Activated B cell treated with CpG ODN at 0.5 μM for 24 hours (primary cell): ENCODE measurements at regions not wholly inside any gene's neighbourhood (a gene's known extent, or its start where the extent isn't known, plus 50 kb on each side); places are given as distances from the start of the nearest gene placed in this dataset.

Source experiments
- ATAC-seq: fragments of 200-7000 bp; cut with Tn5 transposase; one replicate; pipeline ENCODE4 v1.10.0; 2021; ENCODE audit warnings: low read depth, mild to moderate bottlenecking, moderate library complexity
- CTCF ChIA-PET: fragments of 350-600 bp; sonication (Branson Sonifier 250); formaldehyde crosslinking; loops from one replicate; lab custom pipeline; 2021; ENCODE audit warnings: antibody characterized with exemption; lab: Charles Lee
- POLR2A ChIA-PET: fragments of 350-600 bp; sonication (Branson Sonifier 250); formaldehyde crosslinking; loops from one replicate; lab custom pipeline; 2021; ENCODE audit warnings: antibody characterized with exemption; lab: Charles Lee
- DNase-seq: peaks from one replicate; pipeline ENCODE4 v3.0.0; 2022
- H3K27ac Mint-ChIP-seq: one replicate; pipeline ENCODE4 v1.8.0; 2020; ENCODE audit warnings: mixed read lengths
- H3K27me3 Mint-ChIP-seq: one replicate; pipeline ENCODE4 v1.8.0; 2021; ENCODE audit warnings: mixed read lengths
- H3K36me3 Mint-ChIP-seq: one replicate; pipeline ENCODE4 v1.8.0; 2021; ENCODE audit warnings: low read depth, mixed read lengths
- H3K4me1 Mint-ChIP-seq: one replicate; pipeline ENCODE4 v1.8.0; 2021; ENCODE audit warnings: mixed read lengths
- H3K4me3 Mint-ChIP-seq: one replicate; pipeline ENCODE4 v1.8.0; 2020; ENCODE audit warnings: mild to moderate bottlenecking, mixed read lengths
- H3K9me3 Mint-ChIP-seq: one replicate; pipeline ENCODE4 v1.8.0; 2020; ENCODE audit warnings: mixed read lengths
- intact Hi-C: fragments of 100-400 bp; cut with micrococcal nuclease; formaldehyde crosslinking; loops from one replicate; pipeline ENCODE4 v1.15.1; 2024
- TF ChIP-seq, protein P1 (sequence below): fragments of 200-600 bp; IDR thresholded peaks from one replicate; pipeline ENCODE4 v1.8.0; 2022; ENCODE audit warnings: antibody characterized with exemption, mild to moderate bottlenecking

DNA sequence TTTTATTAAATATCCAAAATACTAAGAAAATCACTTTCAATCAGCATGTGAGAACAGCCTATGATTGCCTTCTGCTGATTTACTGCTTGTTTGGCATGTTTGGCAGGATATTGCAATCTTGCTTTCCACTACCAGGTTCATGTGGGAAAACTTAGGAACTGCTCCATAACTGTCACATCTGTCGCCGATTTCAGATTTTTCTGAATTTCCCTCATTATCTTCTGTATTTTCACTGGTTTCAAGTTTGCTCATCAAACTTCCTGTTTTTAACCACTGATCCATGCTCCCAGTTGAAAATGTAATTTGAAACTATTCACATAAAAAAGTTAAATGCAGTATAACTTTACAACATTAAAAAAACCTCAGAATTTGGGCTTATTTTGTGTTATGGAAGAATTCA, 93.0 kb downstream of the NFKBIZ start:
- H3K36me3 Mint-ChIP-seq, result no peaks in the 10 kb centered on the region

DNA sequence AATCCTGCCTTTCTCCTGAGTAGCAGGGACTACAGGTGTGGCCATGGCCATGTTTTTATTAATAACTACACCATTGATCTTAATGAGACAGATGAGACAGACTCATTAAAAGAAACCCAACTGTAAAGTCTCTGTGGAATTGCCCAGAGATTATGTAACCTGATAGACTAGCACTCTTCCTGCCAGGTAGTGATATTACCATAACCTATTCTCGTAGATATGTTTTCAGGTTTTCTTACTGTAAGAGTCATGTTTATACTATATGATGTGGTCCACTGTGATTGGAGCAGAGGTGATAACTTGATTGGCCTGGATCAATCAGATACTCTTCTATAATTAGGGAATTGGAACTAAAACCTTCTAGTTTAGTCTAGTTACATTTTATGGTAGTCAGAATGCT, 93.7 kb downstream of the NFKBIZ start:
- intact Hi-C loops, result loop anchor here (1.0 kb wide), 1 partner anchor 9 kb away; no protein-coding TSS in a partner anchor
- H3K27ac Mint-ChIP-seq, result peak overlapping the region; percentile 85
- CTCF ChIA-PET, result interaction anchor here (1.2 kb wide), 1 partner anchor 282 kb away, joined by 4 read pairs; no protein-coding TSS in a partner anchor
- POLR2A ChIA-PET, result interaction anchor here (0.6 to 4.0 kb wide), 13 partner anchors 10 to 282 kb away, joined by 3 to 25 read pairs (median 3); partner anchors contain the start of gene NFKBIZ
- no peaks in the 10 kb centered on the region for H3K27me3 Mint-ChIP-seq
- peak; percentile 47 for ATAC-seq
- no peak for DNase-seq
- H3K4me1 Mint-ChIP-seq, result peaks cover 38% of the 10 kb centered on the region
- no peaks in the 10 kb centered on the region for H3K36me3 Mint-ChIP-seq
- H3K4me3 Mint-ChIP-seq, result peak overlapping the region; percentile 36
- peaks cover 2% of the 10 kb centered on the region for H3K9me3 Mint-ChIP-seq
- TF ChIP-seq, protein P1, sequence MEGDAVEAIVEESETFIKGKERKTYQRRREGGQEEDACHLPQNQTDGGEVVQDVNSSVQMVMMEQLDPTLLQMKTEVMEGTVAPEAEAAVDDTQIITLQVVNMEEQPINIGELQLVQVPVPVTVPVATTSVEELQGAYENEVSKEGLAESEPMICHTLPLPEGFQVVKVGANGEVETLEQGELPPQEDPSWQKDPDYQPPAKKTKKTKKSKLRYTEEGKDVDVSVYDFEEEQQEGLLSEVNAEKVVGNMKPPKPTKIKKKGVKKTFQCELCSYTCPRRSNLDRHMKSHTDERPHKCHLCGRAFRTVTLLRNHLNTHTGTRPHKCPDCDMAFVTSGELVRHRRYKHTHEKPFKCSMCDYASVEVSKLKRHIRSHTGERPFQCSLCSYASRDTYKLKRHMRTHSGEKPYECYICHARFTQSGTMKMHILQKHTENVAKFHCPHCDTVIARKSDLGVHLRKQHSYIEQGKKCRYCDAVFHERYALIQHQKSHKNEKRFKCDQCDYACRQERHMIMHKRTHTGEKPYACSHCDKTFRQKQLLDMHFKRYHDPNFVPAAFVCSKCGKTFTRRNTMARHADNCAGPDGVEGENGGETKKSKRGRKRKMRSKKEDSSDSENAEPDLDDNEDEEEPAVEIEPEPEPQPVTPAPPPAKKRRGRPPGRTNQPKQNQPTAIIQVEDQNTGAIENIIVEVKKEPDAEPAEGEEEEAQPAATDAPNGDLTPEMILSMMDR, result no peak

More for the DNA sequence above, 93.0 kb downstream of the NFKBIZ start:
- Mint-ChIP-seq H3K4me3 (peak overlapping the region; percentile 65), H3K9me3 (no peaks in the 10 kb centered on the region), H3K4me1 (peaks cover 37% of the 10 kb centered on the region), H3K27ac (no peak overlapping the region), H3K27me3 (no peaks in the 10 kb centered on the region)
- peak; percentile 11 for ATAC-seq
- intact Hi-C loops, result no loop called here
- TF ChIP-seq, protein P1, result no peak
- DNase-seq, result no peak
- POLR2A ChIA-PET, result interaction anchor here (0.6 to 1.0 kb wide), 4 partner anchors 54 to 118 kb away, joined by 3 to 5 read pairs (median 3); partner anchors contain the start of gene NFKBIZ
- CTCF ChIA-PET, result no interaction called here

DNA sequence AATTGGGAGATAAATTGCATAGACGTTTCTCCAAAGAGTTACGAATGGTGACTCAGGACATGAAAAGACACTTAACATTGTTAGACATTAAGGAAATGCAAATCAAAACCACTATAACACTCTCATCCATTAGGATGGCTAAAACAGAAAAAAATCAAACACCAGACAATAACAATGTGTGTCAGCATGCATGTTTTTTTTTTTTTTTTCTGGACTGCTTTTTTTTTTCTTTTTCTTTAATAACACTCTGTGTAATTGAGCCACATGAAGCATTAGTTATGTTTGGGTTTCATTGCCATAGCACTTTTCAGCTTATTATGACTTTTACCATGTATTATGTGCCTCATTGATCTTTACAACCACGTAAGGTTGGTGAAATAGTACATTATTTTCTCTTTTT, 95.0 kb downstream of the NFKBIZ start:
- Mint-ChIP-seq H3K4me3 (no peak overlapping the region), H3K9me3 (peaks cover 3% of the 10 kb centered on the region), H3K36me3 (no peaks in the 10 kb centered on the region), H3K27ac (no peak overlapping the region), H3K27me3 (no peaks in the 10 kb centered on the region), H3K4me1 (peaks cover 49% of the 10 kb centered on the region)
- DNase-seq (no peak), ATAC-seq (no peak)
- ChIA-PET CTCF (no interaction called here), POLR2A (interaction anchor here (0.6 to 4.0 kb wide), 7 partner anchors 8 to 281 kb away, joined by 3 to 25 read pairs (median 3); partner anchors contain the start of gene NFKBIZ)
- intact Hi-C loops, result no loop called here
- TF ChIP-seq, protein P1, result no peak

DNA sequence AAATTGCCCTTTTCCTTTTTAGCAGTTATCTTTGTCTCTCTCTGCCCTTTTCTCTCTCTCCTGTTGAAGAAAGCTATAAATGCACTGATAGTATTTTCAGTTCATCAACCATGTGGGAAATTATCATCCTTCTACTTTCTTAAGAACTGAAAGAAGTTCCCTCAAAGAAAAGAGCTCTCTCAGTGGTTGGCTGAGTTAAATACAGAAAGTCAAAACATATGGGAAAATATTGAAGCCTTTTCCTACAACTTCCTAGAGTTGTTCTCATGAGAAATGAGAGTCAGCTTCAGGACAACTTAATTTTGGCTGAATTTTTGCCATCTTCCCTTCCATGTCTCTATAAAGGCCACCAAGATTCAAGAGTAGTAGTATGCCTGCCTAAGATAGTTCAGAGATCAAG, 96.7 kb downstream of the NFKBIZ start:
- peaks cover 3% of the 10 kb centered on the region for H3K9me3 Mint-ChIP-seq
- DNase-seq (no peak), ATAC-seq (no peak)
- H3K27me3 Mint-ChIP-seq, result no peaks in the 10 kb centered on the region
- POLR2A ChIA-PET, result interaction anchor here (0.7 to 4.0 kb wide), 3 partner anchors 10 to 118 kb away, joined by 3 to 25 read pairs (median 22); partner anchors contain the start of gene NFKBIZ
- H3K4me1 Mint-ChIP-seq, result peaks cover 58% of the 10 kb centered on the region
- H3K36me3 Mint-ChIP-seq, result no peaks in the 10 kb centered on the region
- CTCF ChIA-PET, result interaction anchor here (0.9 to 1.1 kb wide), 3 partner anchors 39 to 279 kb away, joined by 3 to 5 read pairs (median 4); no protein-coding TSS in a partner anchor
- intact Hi-C loops, result no loop called here
- TF ChIP-seq, protein P1, result no peak
- peak overlapping the region; percentile 84 for H3K27ac Mint-ChIP-seq
- peak overlapping the region; percentile 36 for H3K4me3 Mint-ChIP-seq

DNA sequence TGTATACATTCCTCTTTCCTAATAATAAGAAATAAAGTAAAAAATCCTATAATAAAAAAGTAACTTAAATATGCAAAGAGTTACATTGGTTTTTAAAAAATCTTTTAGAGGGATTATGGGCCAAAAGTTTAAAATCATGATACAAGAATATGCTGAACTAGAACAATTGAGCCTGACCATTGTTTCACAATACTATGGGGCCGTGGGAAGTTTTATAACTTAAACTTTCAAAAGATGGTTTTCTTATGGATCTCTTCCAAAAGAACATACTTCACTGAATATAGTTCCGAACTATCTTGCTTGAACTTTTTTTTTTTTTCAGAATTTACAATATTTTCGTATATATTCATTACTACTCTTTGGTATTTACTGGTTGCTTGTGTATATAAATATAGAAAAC, 97.6 kb downstream of the NFKBIZ start:
- H3K9me3 Mint-ChIP-seq, result peaks cover 3% of the 10 kb centered on the region
- ChIA-PET CTCF (no interaction called here), POLR2A (interaction anchor here (4.0 kb wide), 1 partner anchor 97 kb away, joined by 25 read pairs; the partner anchor contains the start of gene NFKBIZ)
- no peaks in the 10 kb centered on the region for H3K27me3 Mint-ChIP-seq
- H3K27ac Mint-ChIP-seq, result no peak overlapping the region
- TF ChIP-seq, protein P1, result no peak
- DNase-seq, result no peak
- H3K36me3 Mint-ChIP-seq, result no peaks in the 10 kb centered on the region
- H3K4me3 Mint-ChIP-seq, result no peak overlapping the region
- no peak for ATAC-seq
- intact Hi-C loops, result no loop called here
- H3K4me1 Mint-ChIP-seq, result peaks cover 58% of the 10 kb centered on the region
